PC-9 (cell line): ENCODE measurements at regions not wholly inside any gene's neighbourhood (a gene's known extent, or its start where the extent isn't known, plus 50 kb on each side); places are given as distances from the start of the nearest gene placed in this dataset.

ENCODE experiments used
- CTCF ChIP-seq: fragments of 200-600 bp; sonication (generic); conservative IDR thresholded peaks from 2 replicates; pipeline ENCODE4 v1.6.1; 2017; ENCODE audit warnings: mixed run types, antibody characterized with exemption, mild to moderate bottlenecking, moderate library complexity
- EZH2 ChIP-seq: fragments of 200-600 bp; sonication (generic); IDR thresholded peaks from 2 replicates; pipeline ENCODE4 v1.8.0; 2017; ENCODE audit warnings: antibody characterized with exemption, low read depth

DNA sequence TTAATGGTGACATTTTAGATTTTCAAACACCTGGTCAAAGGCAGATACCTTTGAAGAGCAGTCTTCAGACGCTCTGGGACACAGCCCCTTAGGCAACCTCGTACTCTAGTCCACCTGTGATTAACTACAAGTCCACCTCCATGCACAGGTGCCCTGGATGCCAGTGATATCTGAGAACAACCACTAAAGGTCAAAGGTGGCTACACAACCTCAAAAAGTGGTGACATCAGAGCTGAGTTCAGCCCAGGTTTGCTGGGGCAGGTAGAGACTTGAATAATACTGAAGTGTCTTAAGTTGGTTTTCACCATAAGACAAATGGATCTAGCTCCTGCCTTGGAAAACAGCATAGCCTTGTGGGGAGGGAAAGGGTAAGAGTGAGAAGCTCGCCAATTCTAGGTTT is 143.4 kb upstream of the ADO start:
- TF ChIP-seq CTCF (no peak), EZH2 (no peak)
